HG03378 (cell line): ENCODE measurements at regions not wholly inside any gene's neighbourhood (a gene's known extent, or its start where the extent isn't known, plus 50 kb on each side); places are given as distances from the start of the nearest gene placed in this dataset.
"Not testable (repeated sequence)": the region's sequence is repeated elsewhere in the genome, so short reads cannot be mapped to it uniquely, and the experiment has no call there.

Experiments used
- ATAC-seq: cut with Tn5 transposase; IDR thresholded peaks from one replicate; pipeline ENCODE4 v1.9.1; 2021; ENCODE audit warnings: mild to moderate bottlenecking, moderate library complexity; ENCODE audit not compliant: unreplicated experiment

DNA sequence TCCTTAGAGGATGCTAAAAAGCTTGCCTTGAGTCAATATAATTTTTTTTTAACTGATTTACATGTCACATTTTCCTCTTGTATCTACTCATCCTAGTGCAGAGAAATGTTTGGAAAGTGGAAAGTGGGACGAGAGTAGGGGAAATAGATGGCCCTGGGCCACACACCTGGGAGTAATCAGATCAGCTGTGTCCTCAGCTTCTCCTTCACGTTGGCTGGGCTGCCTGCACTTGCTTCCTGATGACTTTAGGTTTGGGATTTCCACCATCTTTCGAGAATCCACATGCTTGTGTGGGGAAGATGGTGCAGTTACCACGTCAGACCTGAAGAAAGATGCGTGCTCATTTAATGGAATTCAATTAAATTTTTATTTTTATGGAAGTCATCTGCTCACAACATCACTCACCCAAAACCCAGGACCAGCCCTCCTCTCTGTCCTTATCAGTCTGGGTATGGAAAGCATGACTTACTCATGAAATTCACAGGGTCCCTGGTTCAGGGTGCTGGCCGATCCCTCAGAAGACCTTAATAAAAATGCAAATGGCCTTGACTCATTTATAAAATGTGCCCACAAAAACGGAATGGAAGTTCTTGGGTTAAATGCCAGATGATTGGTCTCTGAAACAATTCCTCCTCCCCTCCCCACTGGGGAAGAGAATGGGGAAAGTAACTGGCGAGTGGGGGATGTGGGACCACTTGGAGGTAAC lies 74.5 kb upstream of the TIAM2 start:
- ATAC-seq, result no peak

- no peak for ATAC-seq
Measured at GRCh38 chr6:154921482-154921881, 73.6 kb upstream of the TIAM2 start.

GRCh38 chr6:154923199-154923869 lies 71.8 kb upstream of the TIAM2 start:
- no peak for ATAC-seq

DNA sequence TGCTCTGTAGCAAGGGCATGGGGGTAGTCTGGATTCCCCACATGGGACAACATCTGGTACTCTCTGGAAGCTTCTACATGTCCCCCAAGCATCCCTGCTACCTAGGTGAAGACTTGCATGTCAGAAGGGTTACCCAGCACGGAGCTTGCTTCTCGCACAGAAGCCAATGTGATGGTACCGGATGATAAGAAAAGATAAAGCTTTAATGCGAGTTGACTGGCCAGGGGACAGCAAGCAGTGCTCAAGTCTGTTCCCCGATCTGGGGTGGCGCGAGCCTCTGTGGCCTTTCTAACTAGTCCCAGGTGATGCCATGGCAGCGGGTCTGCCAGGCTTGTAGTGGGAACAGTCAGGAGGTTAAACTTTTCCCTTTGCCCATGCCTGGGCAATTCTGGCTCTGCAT lies 70.0 kb upstream of the TIAM2 start:
- ATAC-seq, result no peak

DNA sequence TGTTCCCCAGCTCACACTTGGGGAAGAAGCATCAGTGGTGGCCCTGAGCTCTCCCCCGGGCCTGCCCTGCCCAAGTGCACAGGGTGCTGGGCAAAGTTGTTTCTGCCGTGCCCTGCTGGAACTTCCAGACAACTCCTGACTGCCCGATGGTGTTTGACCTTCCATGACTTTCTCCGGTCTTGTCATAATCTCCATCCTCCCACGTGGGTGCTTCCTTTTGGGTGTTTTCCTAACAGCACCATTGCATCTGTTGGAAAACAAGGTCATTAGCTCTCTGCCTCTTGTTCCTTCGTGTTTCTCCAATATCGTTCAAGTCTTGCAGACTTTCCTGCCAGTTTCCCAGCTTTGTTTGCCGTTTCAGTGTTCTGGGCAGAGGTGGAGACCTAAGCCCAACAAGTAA lies 68.7 kb upstream of the TIAM2 start:
- no peak for ATAC-seq

GRCh38 chr6:154928325-154928922 lies 66.7 kb upstream of the TIAM2 start:
- peak; percentile 62 for ATAC-seq

GRCh38 chr6:154930451-154930851 lies 64.7 kb upstream of the TIAM2 start:
- no peak for ATAC-seq

GRCh38 chr6:154931711-154932424 lies 63.2 kb upstream of the TIAM2 start:
- no peak for ATAC-seq

- ATAC-seq, result no peak
Measured at GRCh38 chr6:154932515-154933027, 62.5 kb upstream of the TIAM2 start.

DNA sequence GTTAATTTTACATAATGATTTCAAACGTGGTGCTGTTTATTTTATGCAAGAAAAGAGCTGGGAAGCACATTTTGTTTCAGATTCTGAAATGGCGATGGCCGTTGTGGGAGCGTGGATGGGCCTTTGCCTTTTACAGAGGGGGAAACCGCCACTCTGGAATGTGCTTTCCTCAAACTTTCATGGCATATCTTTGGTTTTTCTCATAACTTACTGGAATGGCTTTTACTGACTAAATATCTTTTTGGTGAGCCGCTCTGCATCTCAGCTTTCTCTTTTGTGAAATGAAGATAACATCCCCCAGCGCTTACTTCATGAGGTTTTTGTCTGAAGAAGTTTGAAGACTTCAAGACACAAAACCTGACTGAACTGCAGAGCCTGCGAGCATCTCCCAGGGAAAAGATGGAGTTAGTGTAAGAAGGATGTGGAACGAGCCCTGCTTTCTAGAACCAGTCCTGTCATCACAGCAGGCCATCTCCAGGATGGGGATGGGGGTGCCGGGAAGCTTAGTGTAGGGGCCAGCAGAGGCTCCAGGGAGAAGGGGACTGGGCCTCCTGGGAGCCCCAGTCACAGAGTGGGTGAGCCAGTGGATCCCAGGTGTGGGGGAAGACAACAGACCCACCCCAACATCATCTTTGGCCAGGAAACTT lies 61.8 kb upstream of the TIAM2 start:
- ATAC-seq, result no peak

DNA sequence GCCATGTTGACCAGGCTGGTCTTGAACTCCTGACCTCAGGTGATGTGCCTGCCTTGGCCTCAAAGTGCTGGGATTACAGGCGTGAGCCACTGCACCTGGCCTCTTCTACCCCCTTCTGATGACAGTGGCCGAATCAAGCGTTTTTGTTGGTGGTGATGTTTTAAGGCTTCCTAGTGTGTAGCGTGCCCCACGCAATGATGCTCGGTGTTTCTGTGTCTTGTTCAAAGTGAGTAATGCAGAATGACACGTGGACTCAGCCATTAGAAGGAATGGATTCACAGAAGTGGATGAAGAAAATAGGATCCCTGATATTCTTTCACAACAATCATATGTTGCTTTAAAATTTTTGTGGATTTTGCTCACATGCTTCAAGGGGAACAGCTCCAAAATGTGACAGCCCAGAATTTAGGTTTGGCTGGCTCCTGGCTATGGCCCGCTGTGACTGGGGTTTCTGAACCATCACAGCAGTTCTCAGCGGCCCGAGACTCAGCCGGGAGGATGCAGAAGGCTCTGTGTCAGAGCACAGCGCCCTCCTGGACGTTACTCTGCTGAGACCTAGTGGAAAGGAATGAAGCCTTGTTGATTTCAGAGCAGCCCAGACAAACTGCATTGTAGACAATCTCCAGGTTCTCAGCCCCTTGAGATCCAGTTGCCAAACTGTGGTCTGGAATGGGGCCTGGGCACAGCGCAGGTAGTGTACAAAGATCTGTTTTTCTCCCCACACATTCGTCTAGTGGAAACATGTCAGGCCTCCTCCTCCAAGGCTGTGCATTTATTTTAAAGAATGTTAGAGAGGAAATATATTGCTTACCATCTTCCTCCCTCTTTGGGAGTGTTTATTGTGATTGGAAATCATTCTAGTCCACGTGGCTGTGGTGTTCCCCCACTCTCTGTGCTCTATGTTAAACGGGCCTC lies 57.6 kb upstream of the TIAM2 start:
- ATAC-seq, result no peak

DNA sequence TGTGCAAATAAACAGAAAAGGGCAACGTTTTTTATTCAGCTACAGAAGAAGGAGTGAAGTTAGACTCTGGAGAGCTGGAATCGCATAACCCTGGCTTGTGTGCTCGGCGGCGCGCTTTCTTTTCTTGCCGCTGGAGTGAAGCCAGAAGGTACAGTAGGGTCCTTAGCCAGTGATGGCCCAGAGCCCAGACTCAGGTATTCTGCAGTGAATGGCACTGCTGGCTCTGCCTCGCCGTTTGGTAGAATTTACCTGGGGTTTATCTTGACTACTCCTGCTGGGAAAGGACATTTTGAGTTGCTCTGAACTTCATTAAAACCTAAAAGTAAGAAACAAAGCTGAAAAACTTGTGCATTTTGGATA lies 56.9 kb upstream of the TIAM2 start:
- no peak for ATAC-seq

DNA sequence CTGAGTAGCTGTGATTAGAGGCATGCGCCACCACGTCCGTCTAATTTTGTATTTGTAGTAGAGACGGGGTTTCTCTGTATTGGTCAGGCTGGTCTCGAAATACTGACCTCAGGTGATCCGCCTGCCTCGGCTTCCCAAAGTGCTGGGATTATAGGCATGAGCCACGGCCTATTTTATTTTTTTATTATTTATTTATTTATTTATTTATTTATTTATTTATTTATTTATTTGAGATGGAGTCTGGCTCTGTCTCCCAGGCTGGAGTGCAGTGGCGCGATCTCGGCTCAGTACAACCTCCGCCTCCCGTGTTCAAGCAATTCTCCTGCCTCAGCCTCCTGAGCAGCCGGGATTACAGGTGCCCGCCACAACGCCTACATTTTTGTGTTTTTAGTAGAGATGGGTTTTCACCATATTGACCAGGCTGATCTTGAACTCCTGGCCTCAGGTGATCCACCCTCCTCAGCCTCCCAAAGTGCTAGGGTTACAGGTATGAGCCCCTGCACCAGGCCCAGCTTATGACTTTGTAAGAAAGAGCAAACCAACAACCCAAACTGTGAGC lies 56.3 kb upstream of the TIAM2 start:
- not testable (repeated sequence) for ATAC-seq

DNA sequence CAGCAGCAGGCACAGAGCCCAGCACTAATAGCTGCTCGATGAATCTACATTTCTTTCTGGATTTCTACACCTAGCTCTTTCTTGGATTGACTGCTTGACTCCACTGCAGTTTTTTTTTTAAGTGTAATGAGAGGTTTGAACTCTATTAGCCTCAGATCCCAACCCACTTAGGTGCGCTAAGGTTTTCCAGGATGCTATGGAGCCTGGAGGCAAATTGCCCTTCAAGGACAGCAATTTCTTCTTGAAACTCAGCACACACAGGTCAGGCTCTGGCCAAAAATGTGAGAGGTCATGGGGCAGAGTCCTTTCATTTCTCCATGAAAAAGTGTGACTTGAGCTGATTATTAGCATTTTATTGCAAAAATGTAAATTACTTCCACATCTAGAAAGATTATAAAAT lies 52.3 kb upstream of the TIAM2 start:
- no peak for ATAC-seq

DNA sequence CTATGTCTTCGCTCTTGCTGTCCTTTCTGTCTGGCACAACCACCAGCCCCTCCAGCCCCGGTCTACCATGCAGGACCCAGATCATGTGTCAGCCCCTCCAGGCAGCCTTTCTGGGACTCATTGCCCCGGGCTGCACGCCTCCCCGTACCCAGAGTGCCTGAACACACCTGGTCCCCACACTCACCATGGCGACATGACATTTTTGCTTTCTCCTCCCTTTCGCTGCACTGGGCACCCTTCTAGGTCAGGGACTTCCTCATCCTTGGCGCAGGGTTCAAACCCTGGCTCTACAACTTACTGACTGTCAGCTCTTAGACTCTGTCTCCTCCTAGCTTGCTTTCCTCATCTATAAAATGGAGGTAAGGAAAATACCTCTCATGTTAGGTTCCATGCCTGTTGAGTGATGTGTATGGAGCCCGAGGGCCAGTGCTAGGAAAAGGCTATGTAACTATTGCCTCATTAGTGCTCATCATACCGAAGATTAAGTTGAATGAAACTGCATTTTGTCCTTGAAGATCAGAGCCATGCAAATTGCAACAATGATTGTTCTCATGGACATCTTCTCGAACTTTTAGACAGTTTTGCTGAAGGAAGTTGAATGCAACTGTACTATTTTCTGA lies 49.7 kb upstream of the TIAM2 start:
- ATAC-seq, result no peak
